ENCODE measurements at regions not wholly inside any gene's neighbourhood (a gene's known extent, or its start where the extent isn't known, plus 50 kb on each side); places are given as distances from the start of the nearest gene placed in this dataset.

GRCh38 chr12:112714166-112714710 lies 77.3 kb upstream of the RPH3A start:
- Histone ChIP-seq H3K27ac (ENCODE audit: low read depth, low read length) (no peak overlapping the region), H3K27me3 (ENCODE audit: insufficient read depth, low read length, poor library complexity, severe bottlenecking) (no peaks in the 10 kb centered on the region), H3K4me1 (ENCODE audit: insufficient read depth, low read length) (no peaks in the 10 kb centered on the region), H3K36me3 (ENCODE audit: insufficient read depth, low read length) (no peaks in the 10 kb centered on the region), H3K9me3 (ENCODE audit: low read length) (no peaks in the 10 kb centered on the region), H3K4me3 (ENCODE audit: low read length) (no peak overlapping the region)
- H3K27ac Mint-ChIP-seq = peak overlapping the region in 2 of 8 donors; percentile 1 to 58
- no peaks in the 10 kb centered on the region for H3K9me3 Mint-ChIP-seq
- CTCF ChIA-PET = no interaction called here
- H3K4me3 Mint-ChIP-seq = peak overlapping the region in 1 of 7 donors; percentile 25
- peaks cover 0 to 10% (median 0%) of the 10 kb centered on the region in 3 donors for H3K4me1 Mint-ChIP-seq
- H3K27me3 Mint-ChIP-seq = peaks cover 4 to 15% of the 10 kb centered on the region in 2 donors
- POLR2A ChIA-PET = no interaction called here
- no peak for DNase-seq
- no peaks in the 10 kb centered on the region for H3K36me3 Mint-ChIP-seq

- no peaks in the 10 kb centered on the region for H3K9me3 ChIP-seq (ENCODE audit: low read length)
- no peaks in the 10 kb centered on the region for H3K4me1 ChIP-seq (ENCODE audit: insufficient read depth, low read length)
- peaks cover 1 to 33% of the 10 kb centered on the region in 2 donors for H3K27me3 Mint-ChIP-seq
- no peak overlapping the region for H3K4me3 ChIP-seq (ENCODE audit: low read length)
- no peaks in the 10 kb centered on the region for H3K9me3 Mint-ChIP-seq
- H3K27ac Mint-ChIP-seq = no peak overlapping the region
- no peaks in the 10 kb centered on the region for H3K36me3 Mint-ChIP-seq
- no peaks in the 10 kb centered on the region for H3K27me3 ChIP-seq (ENCODE audit: insufficient read depth, low read length, poor library complexity, severe bottlenecking)
- ChIA-PET POLR2A (no interaction called here), CTCF (no interaction called here)
- no peaks in the 10 kb centered on the region for H3K36me3 ChIP-seq (ENCODE audit: insufficient read depth, low read length)
- no peak overlapping the region for H3K27ac ChIP-seq (ENCODE audit: low read depth, low read length)
- no peak overlapping the region for H3K4me3 Mint-ChIP-seq
- DNase-seq = no peak
- peaks cover 0 to 10% (median 0%) of the 10 kb centered on the region in 3 donors for H3K4me1 Mint-ChIP-seq
Observed at GRCh38 chr12:112716099-112717093, 75.2 kb upstream of the RPH3A start.

- Mint-ChIP-seq H3K36me3 (peaks cover 0 to 4% (median 0%) of the 10 kb centered on the region in 3 donors), H3K27me3 (peaks cover 4 to 13% of the 10 kb centered on the region in 2 donors), H3K27ac (no peak overlapping the region), H3K4me3 (no peak overlapping the region), H3K4me1 (no peaks in the 10 kb centered on the region), H3K9me3 (peaks cover 0 to 2% (median 0%) of the 10 kb centered on the region in 5 donors)
- Histone ChIP-seq H3K4me3 (ENCODE audit: low read length) (no peak overlapping the region), H3K4me1 (ENCODE audit: insufficient read depth, low read length) (no peaks in the 10 kb centered on the region), H3K27me3 (ENCODE audit: insufficient read depth, low read length, poor library complexity, severe bottlenecking) (no peaks in the 10 kb centered on the region), H3K9me3 (ENCODE audit: low read length) (no peaks in the 10 kb centered on the region), H3K36me3 (ENCODE audit: insufficient read depth, low read length) (no peaks in the 10 kb centered on the region), H3K27ac (ENCODE audit: low read depth, low read length) (no peak overlapping the region)
- DNase-seq = no peak
- CTCF ChIA-PET = no interaction called here
- POLR2A ChIA-PET = interaction anchor here (0.7 kb wide), 1 partner anchor 52 kb away, joined by 3 read pairs; no protein-coding TSS in a partner anchor
Observed at GRCh38 chr12:112728864-112729263, 62.7 kb upstream of the RPH3A start.

- no peaks in the 10 kb centered on the region for H3K4me1 Mint-ChIP-seq
- no peak overlapping the region for H3K4me3 Mint-ChIP-seq
- Histone ChIP-seq H3K4me1 (ENCODE audit: insufficient read depth, low read length) (no peaks in the 10 kb centered on the region), H3K27ac (ENCODE audit: low read depth, low read length) (no peak overlapping the region), H3K9me3 (ENCODE audit: low read length) (no peaks in the 10 kb centered on the region), H3K36me3 (ENCODE audit: insufficient read depth, low read length) (no peaks in the 10 kb centered on the region), H3K27me3 (ENCODE audit: insufficient read depth, low read length, poor library complexity, severe bottlenecking) (no peaks in the 10 kb centered on the region), H3K4me3 (ENCODE audit: low read length) (no peak overlapping the region)
- DNase-seq = no peak
- ChIA-PET POLR2A (no interaction called here), CTCF (no interaction called here)
- peaks cover 20 to 26% of the 10 kb centered on the region in 2 donors for H3K27me3 Mint-ChIP-seq
- no peaks in the 10 kb centered on the region for H3K9me3 Mint-ChIP-seq
- H3K27ac Mint-ChIP-seq = peak overlapping the region in 1 of 8 donors; percentile 0
- no peaks in the 10 kb centered on the region for H3K36me3 Mint-ChIP-seq
Observed at GRCh38 chr12:112734859-112735695, 56.5 kb upstream of the RPH3A start.

- H3K27ac Mint-ChIP-seq = no peak overlapping the region
- DNase-seq = no peak
- peaks cover 0 to 2% (median 0%) of the 10 kb centered on the region in 3 donors for H3K36me3 Mint-ChIP-seq
- H3K9me3 Mint-ChIP-seq = no peaks in the 10 kb centered on the region
- H3K27me3 ChIP-seq (ENCODE audit: insufficient read depth, low read length, poor library complexity, severe bottlenecking) = peaks cover 1% of the 10 kb centered on the region
- no peaks in the 10 kb centered on the region for H3K36me3 ChIP-seq (ENCODE audit: insufficient read depth, low read length)
- H3K27me3 Mint-ChIP-seq = peaks cover 10 to 32% of the 10 kb centered on the region in 2 donors
- ChIA-PET CTCF (no interaction called here), POLR2A (no interaction called here)
- peaks cover 0 to 4% (median 2%) of the 10 kb centered on the region in 3 donors for H3K4me1 Mint-ChIP-seq
- H3K27ac ChIP-seq (ENCODE audit: low read depth, low read length) = no peak overlapping the region
- no peaks in the 10 kb centered on the region for H3K4me1 ChIP-seq (ENCODE audit: insufficient read depth, low read length)
- H3K4me3 ChIP-seq (ENCODE audit: low read length) = no peak overlapping the region
- H3K4me3 Mint-ChIP-seq = no peak overlapping the region
- no peaks in the 10 kb centered on the region for H3K9me3 ChIP-seq (ENCODE audit: low read length)
Observed at GRCh38 chr12:112738531-112738930, 53.0 kb upstream of the RPH3A start.

GRCh38 chr12:112740387-112740934 lies 51.1 kb upstream of the RPH3A start:
- ChIA-PET POLR2A (no interaction called here), CTCF (no interaction called here)
- no peaks in the 10 kb centered on the region for H3K9me3 ChIP-seq (ENCODE audit: low read length)
- no peak overlapping the region for H3K27ac ChIP-seq (ENCODE audit: low read depth, low read length)
- Mint-ChIP-seq H3K36me3 (peaks cover 0 to 2% (median 0%) of the 10 kb centered on the region in 3 donors), H3K4me3 (no peak overlapping the region), H3K9me3 (no peaks in the 10 kb centered on the region), H3K27me3 (peaks cover 6 to 25% of the 10 kb centered on the region in 2 donors), H3K4me1 (peaks cover 8 to 14% (median 10%) of the 10 kb centered on the region in 3 donors), H3K27ac (no peak overlapping the region)
- no peaks in the 10 kb centered on the region for H3K4me1 ChIP-seq (ENCODE audit: insufficient read depth, low read length)
- H3K4me3 ChIP-seq (ENCODE audit: low read length) = no peak overlapping the region
- no peaks in the 10 kb centered on the region for H3K36me3 ChIP-seq (ENCODE audit: insufficient read depth, low read length)
- peaks cover 4% of the 10 kb centered on the region for H3K27me3 ChIP-seq (ENCODE audit: insufficient read depth, low read length, poor library complexity, severe bottlenecking)
- DNase-seq = no peak

- Histone ChIP-seq H3K4me3 (ENCODE audit: low read length) (no peak overlapping the region), H3K4me1 (ENCODE audit: insufficient read depth, low read length) (no peaks in the 10 kb centered on the region), H3K9me3 (ENCODE audit: low read length) (no peaks in the 10 kb centered on the region), H3K27ac (ENCODE audit: low read depth, low read length) (no peak overlapping the region), H3K36me3 (ENCODE audit: insufficient read depth, low read length) (no peaks in the 10 kb centered on the region), H3K27me3 (ENCODE audit: insufficient read depth, low read length, poor library complexity, severe bottlenecking) (peaks cover 4% of the 10 kb centered on the region)
- Mint-ChIP-seq H3K27me3 (peaks cover 6 to 19% of the 10 kb centered on the region in 2 donors), H3K4me1 (peaks cover 15 to 21% (median 16%) of the 10 kb centered on the region in 3 donors), H3K36me3 (peaks cover 0 to 2% (median 0%) of the 10 kb centered on the region in 3 donors), H3K27ac (no peak overlapping the region), H3K4me3 (no peak overlapping the region), H3K9me3 (no peaks in the 10 kb centered on the region)
- ChIA-PET POLR2A (no interaction called here), CTCF (no interaction called here)
- no peak for DNase-seq
Observed at GRCh38 chr12:112741106-112741505, 50.4 kb upstream of the RPH3A start.

Data from CD8-positive, alpha-beta memory T cell (primary cell).